ENCODE measurements at regions not wholly inside any gene's neighbourhood (a gene's known extent, or its start where the extent isn't known, plus 50 kb on each side); places are given as distances from the start of the nearest gene placed in this dataset.

DNA sequence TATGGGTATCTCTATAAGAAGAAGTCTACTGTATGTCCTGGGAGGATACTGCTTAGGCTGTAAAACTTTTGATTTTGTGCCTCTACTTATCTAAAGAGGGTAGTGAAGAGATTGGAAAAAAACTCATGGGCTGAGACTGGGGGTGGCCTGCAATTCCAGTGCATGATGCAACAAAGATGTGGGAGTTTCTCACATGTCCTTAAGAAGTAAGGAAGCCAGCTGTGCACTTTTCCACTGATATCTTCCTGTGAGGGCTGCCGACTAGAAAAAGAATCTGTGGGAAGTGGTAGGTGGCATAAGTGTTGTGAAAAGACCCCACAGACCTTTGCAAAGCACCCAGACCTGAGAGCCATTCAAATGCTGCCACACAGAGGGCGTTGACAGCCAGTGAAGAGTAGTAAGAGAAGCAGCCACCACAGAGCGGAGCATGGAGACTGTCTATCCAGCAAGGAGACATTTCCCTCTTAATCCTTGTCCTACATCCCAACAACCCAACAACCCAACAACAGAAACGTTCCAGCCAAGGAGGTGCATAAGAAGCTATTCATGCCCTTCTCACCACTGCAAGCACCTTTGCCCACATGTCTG, 65.1 kb downstream of the PFDN4 start:
- no peak for DNase-seq (ENCODE audit: low spot score)

- no peak for DNase-seq (ENCODE audit: low spot score)
These were observed 67.6 kb downstream of the PFDN4 start for GRCh38 chr20:54275359-54276111.

GRCh38 chr20:54276577-54277169, 68.8 kb downstream of the PFDN4 start:
- DNase-seq (ENCODE audit: low spot score), result no peak

DNA sequence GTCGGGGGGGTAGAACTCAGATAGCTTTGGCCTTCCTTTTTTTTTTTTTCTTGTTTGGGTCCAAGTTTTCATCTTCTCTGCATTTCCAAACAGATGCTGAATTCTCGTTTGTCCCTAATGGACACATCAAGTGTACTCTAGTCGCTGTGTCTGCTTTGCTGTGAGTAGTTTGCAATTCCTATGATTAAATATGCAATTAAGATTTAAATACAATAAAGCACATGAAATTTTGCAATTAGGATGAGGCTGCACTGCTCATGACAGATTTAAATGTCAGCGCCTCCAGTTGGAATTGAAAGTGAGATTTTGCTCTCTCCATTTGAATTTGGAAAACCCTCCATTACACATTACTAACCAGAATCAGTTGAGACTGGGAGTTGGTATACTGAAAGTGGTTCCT, 70.4 kb downstream of the PFDN4 start:
- no peak for DNase-seq (ENCODE audit: low spot score)

DNA sequence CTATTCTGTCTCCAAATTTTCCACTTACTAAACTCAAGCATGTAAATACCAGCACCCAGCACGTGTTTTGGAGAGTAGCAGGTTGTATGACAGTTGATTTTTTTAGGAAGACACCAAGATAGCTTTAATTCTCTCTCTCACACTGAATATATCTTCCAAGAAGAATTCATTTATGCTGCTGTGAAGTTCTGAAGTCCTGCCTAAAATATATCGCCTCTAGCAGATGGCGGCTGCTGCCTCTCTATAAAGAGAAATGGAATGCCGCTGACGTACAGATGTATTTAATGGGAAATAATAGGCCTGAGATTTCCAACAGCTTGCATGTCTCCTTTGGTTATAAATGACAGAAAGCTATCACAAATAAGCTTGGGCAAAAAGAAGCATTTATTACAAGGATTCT, 74.7 kb downstream of the PFDN4 start:
- no peak for DNase-seq (ENCODE audit: low spot score)

- no peak for DNase-seq (ENCODE audit: low spot score)
These were observed 75.4 kb downstream of the PFDN4 start for GRCh38 chr20:54283253-54283652.

DNA sequence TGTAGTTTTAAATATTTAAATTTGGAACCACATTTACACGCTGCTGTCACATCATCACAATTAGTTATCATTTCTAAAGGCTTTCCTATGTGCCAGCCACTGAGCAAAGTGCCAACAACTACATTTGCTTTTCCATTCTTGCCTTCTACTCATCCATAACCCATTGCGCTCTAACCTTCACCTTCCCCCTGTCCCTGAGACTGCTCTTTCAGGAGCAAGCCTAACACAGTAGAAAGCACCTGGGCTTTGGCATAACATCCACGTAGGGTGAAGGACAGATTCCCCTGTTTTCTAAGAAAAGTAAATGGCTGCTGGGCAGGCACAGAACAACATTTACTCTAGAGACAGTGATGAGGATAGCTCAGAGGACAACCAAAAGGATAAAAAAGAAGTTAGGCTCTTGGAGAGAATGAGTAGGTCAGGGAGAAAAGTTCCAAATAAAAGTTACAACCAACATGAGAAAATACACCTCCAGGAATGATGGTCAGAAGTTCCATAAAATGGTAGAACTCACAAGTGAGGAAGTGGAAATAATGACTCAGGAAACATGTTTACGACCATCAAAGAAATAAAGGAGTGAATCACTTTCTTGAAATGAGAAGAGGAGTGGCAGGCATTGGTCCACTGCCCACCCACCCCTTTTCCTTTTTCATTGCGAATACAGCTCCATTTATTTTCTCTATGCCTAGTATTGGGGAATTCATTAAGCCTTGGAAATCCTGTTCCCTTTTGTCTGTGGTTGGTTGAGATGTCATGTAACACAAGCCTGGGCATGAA, 77.2 kb downstream of the PFDN4 start:
- no peak for DNase-seq (ENCODE audit: low spot score)

DNA sequence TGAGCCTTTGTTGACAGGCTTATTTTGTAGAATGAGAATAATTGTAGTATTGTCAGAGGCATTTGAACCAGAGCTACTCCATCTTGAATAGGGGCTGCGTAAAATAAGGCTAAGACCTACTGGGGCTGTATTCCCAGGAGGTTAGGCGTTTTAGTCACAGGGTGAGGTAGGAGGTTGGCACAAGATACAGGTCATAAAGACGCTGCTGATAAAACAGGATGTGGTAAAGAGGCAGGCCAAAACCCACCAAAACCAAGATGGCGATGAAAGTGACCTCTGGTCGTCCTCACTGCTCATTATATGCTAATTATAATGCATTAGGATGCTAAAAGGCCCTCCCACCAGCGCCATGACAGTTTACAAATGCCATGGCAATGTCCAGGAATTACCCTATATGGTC, 82.7 kb downstream of the PFDN4 start:
- no peak for DNase-seq (ENCODE audit: low spot score)

GRCh38 chr20:54291339-54292010, 83.6 kb downstream of the PFDN4 start:
- DNase-seq (ENCODE audit: low spot score), result no peak

DNA sequence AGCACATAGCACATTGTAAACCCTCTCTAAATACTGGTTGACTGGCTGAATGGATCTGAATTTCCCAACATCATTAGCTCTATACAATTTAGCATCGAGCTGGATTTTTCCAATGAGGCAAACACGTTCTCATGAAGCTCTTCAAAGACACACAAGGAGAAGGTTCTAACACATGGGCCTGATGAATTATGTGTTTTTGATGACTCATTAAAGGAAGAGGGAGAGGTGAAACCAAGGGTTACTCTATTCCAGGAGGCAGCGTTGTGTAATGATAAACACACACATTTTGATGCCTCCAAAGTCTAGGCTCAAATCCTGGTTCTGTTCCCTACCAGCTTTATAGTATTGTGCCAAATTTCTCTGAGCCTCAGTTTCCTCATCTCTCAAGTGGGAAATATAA, 84.3 kb downstream of the PFDN4 start:
- DNase-seq (ENCODE audit: low spot score), result no peak

DNA sequence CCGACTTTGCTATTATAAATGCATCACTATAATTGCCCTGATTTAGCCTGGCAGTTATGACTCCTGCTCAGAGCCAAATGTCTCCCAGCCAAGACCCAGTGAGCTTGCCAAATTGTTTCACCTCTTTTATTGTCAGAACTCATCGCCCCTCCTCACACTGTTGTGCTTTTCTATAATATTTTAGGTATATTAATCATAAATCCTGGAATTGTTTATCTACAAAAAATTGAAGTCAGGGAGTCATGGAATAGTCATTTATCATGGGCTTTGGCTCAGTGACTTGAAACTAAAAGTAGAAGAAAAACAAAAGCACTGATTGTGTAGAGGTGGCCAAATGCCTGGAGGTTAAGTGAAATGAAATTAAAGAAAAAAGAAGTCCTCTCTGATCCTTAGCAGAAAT, 85.6 kb downstream of the PFDN4 start:
- no peak for DNase-seq (ENCODE audit: low spot score)

DNA sequence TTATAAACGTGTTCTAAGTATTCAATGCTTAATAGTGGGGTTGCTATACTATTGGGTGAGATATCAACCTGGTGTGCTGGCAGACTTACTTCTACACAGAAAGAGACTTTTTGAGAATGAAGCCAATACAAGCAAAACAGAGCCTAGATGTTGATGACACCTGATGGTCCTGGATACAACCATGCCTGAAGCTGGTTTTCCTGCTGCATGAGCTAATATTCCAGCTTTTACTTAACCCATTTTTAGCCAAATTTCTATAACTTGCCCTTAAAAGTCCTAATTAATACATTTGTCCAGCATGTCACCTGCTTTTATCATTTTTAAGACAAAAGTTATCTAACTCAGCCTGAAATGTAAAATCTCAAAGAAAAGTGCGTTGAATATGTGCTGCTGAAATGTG, 86.2 kb downstream of the PFDN4 start:
- DNase-seq (ENCODE audit: low spot score), result no peak

DNA sequence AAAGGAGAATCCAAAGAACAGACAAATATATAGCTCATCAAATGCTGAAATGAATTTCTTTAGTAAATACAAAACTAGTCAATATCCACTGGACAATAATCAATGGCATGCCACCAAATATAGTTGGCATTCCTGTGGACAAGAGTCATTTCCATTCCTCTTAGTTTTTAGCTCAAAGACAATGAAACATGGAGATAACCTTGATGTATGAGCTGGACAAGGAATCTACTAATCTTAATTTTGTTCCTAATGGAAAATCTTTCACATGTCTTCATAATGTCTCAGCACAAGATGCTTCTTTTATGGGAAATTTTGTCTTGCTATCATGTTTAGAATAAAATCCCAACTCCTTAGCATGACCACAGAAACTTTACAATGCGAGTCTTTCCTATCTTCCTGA, 87.8 kb downstream of the PFDN4 start:
- DNase-seq (ENCODE audit: low spot score), result no peak

- no peak for DNase-seq (ENCODE audit: low spot score)
These were observed 97.5 kb downstream of the PFDN4 start for GRCh38 chr20:54305421-54305820.

GRCh38 chr20:54306985-54307710, 99.3 kb downstream of the PFDN4 start:
- no peak for DNase-seq (ENCODE audit: low spot score)

GRCh38 chr20:54308804-54309203, 100.9 kb downstream of the PFDN4 start:
- no peak for DNase-seq (ENCODE audit: low spot score)

DNA sequence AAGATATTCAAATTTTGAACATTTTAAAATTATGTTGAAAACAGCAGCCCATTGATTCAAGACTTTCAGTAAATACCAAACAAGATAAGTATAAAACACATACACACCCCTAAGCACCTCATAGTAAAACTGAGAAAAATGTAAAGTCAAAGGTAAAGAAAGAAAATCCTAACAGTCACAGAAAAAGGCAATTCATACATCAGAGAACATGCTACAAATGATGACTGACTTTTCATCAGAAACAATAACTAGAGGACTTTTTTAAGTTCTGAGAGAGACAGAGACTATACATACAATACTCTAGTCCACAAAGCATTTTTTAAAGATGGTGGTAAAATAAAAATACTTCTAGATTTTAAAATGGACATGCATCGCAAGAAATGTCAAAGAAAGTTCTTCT, 111.0 kb downstream of the PFDN4 start:
- no peak for DNase-seq (ENCODE audit: low spot score)

GRCh38 chr20:54320148-54320607, 112.3 kb downstream of the PFDN4 start:
- DNase-seq (ENCODE audit: low spot score), result no peak

DNA sequence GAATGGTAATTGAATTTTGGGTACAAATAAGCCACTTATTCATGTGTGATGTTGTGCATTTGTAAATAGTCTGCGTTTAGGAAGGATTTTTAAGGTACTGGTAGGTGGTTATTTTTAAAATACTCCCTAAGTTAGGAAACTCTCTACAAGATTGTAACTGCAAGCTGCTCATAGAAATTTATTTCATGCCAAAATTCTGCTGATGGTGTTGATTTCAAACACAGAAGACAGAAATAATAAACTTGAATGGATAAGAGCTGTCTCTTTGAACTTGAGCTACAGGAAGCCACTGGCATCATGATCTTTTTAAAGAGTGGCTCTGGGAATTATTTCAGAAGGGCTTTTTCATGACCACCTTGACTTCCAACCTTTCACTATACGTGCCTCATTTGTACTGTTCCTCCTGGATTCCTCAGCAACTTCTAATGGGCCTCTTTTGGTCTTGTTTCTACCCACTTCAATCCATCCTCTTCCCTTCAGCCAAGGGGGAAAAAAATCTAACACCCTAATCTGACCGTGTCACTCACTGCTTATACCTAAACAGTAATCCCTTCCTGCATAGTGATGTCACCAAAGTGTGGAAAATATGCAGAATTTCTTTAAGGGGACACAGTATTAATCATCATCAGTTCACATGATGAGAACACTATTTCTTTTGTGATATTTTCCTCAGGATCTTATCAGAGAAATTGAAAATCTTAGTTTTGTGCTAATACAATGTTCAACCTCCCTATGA, 113.6 kb downstream of the PFDN4 start:
- no peak for DNase-seq (ENCODE audit: low spot score)

DNA sequence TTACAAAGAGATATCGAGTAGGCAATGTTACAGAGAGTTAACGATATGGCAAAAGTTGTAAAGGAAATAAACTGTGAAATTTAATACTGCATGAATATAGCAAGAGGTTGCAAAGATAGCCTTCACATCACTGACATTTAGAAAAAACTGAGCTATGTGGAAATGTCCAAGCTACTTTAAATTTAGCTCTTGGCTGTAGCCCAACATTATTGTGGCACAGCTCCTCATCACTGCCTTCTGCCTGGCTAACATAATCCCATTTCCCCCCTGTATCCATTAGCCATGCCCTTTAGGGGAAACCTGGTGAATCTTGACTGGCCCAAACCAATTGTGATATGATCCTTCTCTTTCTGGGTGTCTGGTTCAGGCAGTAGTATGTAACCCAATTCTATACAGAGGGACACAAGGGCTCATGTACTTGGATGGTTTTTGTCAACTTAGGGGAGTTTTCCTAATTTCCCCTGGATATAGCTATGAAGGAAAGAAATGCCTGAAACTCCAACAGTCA, 115.4 kb downstream of the PFDN4 start:
- no peak for DNase-seq (ENCODE audit: low spot score)

- no peak for DNase-seq (ENCODE audit: low spot score)
These were observed 116.2 kb downstream of the PFDN4 start for GRCh38 chr20:54324041-54324440.
